OCI-LY1 (cell line): ENCODE measurements at regions not wholly inside any gene's neighbourhood (a gene's known extent, or its start where the extent isn't known, plus 50 kb on each side); places are given as distances from the start of the nearest gene placed in this dataset.

Experiments
- H2AFZ ChIP-seq: fragments of 200-600 bp; sonication (generic), shearing (Covaris generic); 2 replicates; pipeline ENCODE4 v1.6.0; 2014; ENCODE audit warnings: antibody characterized with exemption, mild to moderate bottlenecking, low read length
- H3F3A ChIP-seq: fragments of 200-600 bp; sonication (generic), shearing (Covaris generic); 2 replicates; pipeline ENCODE4 v1.6.0; 2014; ENCODE audit warnings: mild to moderate bottlenecking, antibody characterized with exemption, low read length, moderate library complexity; ENCODE audit not compliant: insufficient read depth
- H3K27ac ChIP-seq: fragments of 200-600 bp; sonication (generic); 2 replicates; pipeline ENCODE4 v1.5.1; 2014; ENCODE audit warnings: low read length, mixed run types, mild to moderate bottlenecking, low read depth; ENCODE audit not compliant: poor library complexity, severe bottlenecking
- H3K27me3 ChIP-seq: fragments of 200-600 bp; sonication (generic); 2 replicates; pipeline ENCODE4 v1.6.0; 2014; ENCODE audit warnings: antibody characterized with exemption, mild to moderate bottlenecking, low read length, moderate library complexity; ENCODE audit not compliant: insufficient read depth
- H3K36me3 ChIP-seq: fragments of 200-600 bp; sonication (generic); 2 replicates; pipeline ENCODE4 v1.6.1; 2014; ENCODE audit warnings: mild to moderate bottlenecking, antibody characterized with exemption, low read length, moderate library complexity, mixed read lengths; ENCODE audit not compliant: insufficient read depth
- H3K4me1 ChIP-seq: fragments of 200-600 bp; sonication (generic); 2 replicates; pipeline ENCODE4 v1.5.1; 2014; ENCODE audit warnings: mild to moderate bottlenecking, low read length, moderate library complexity; ENCODE audit not compliant: insufficient read depth, severe bottlenecking
- H3K4me2 ChIP-seq: fragments of 200-600 bp; sonication (generic), shearing (Covaris generic); 2 replicates; pipeline ENCODE4 v1.6.1; 2014; ENCODE audit warnings: low read length
- H3K4me3 ChIP-seq: fragments of 200-600 bp; sonication (generic); 2 replicates; pipeline ENCODE4 v1.5.1; 2014; ENCODE audit warnings: low read length, low read depth, mild to moderate bottlenecking, mixed read lengths; ENCODE audit not compliant: poor library complexity, severe bottlenecking
- H3K79me2 ChIP-seq: fragments of 200-600 bp; shearing (Covaris generic); 2 replicates; pipeline ENCODE4 v1.6.1; 2016; ENCODE audit warnings: mixed run types, low read length, mixed read lengths; ENCODE audit not compliant: insufficient read depth
- H3K9ac ChIP-seq: fragments of 200-600 bp; sonication (generic), shearing (Covaris generic); 2 replicates; pipeline ENCODE4 v1.6.1; 2014; ENCODE audit warnings: mild to moderate bottlenecking, low read length, mixed read lengths
- H3K9me2 ChIP-seq: fragments of 200-600 bp; sonication (generic), shearing (Covaris generic); 2 replicates; pipeline ENCODE4 v1.6.1; 2014; ENCODE audit warnings: low read depth, mild to moderate bottlenecking, low read length, mixed read lengths
- H3K9me3 ChIP-seq: fragments of 200-600 bp; shearing (Covaris generic); 2 replicates; pipeline ENCODE4 v1.6.1; 2014; ENCODE audit warnings: low read length, mixed read lengths
- H4K20me1 ChIP-seq: fragments of 200-600 bp; sonication (generic), shearing (Covaris generic); 2 replicates; pipeline ENCODE4 v1.6.0; 2016; ENCODE audit warnings: mild to moderate bottlenecking, low read length; ENCODE audit not compliant: insufficient read depth
- EZH2 ChIP-seq: fragments of 200-600 bp; sonication (generic), shearing (Covaris generic); IDR thresholded peaks from 2 replicates; pipeline ENCODE4 v1.8.0; 2017; ENCODE audit warnings: borderline replicate concordance, mixed run types, mild to moderate bottlenecking, antibody characterized with exemption, low read length, moderate library complexity, mixed read lengths
- TF ChIP-seq, protein P1 (sequence below): fragments of 200-600 bp; sonication (generic), shearing (Covaris generic); IDR thresholded peaks from 2 replicates; pipeline ENCODE4 v1.5.1; 2017; ENCODE audit warnings: mild to moderate bottlenecking, antibody characterized with exemption, low read length, moderate library complexity, mixed read lengths

DNA sequence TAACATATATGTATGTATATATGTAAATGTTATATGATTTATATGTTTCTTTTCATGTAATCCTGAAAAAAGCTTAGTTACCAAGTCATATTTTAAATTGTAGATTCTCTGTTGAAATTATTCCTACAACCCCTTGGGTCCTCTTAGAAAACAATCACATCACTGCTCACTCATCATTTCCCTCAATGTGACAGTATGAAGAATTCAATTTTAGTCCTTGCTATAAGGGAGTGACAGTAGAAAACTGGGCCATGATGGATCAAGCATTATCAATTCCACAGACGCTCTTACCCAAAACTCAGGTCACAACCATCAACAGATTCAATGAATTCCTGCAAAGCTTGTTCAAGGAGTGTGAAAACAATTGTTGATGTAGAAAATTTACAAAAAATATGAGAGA lies 1389.5 kb upstream of the ACVR2A start:
- Histone ChIP-seq H3K27ac (no peak overlapping the region), H3K79me2 (no peaks in the 10 kb centered on the region), H4K20me1 (no peaks in the 10 kb centered on the region), H3F3A (no peaks in the 10 kb centered on the region), H3K4me3 (no peak overlapping the region), H3K9me2 (no peaks in the 10 kb centered on the region), H3K4me2 (no peak overlapping the region), H3K27me3 (no peaks in the 10 kb centered on the region), H3K4me1 (no peaks in the 10 kb centered on the region), H2AFZ (no peak overlapping the region), H3K9ac (no peak overlapping the region), H3K36me3 (no peaks in the 10 kb centered on the region), H3K9me3 (peaks cover 3% of the 10 kb centered on the region)
- TF ChIP-seq EZH2: no peak
- TF ChIP-seq, protein P1, sequence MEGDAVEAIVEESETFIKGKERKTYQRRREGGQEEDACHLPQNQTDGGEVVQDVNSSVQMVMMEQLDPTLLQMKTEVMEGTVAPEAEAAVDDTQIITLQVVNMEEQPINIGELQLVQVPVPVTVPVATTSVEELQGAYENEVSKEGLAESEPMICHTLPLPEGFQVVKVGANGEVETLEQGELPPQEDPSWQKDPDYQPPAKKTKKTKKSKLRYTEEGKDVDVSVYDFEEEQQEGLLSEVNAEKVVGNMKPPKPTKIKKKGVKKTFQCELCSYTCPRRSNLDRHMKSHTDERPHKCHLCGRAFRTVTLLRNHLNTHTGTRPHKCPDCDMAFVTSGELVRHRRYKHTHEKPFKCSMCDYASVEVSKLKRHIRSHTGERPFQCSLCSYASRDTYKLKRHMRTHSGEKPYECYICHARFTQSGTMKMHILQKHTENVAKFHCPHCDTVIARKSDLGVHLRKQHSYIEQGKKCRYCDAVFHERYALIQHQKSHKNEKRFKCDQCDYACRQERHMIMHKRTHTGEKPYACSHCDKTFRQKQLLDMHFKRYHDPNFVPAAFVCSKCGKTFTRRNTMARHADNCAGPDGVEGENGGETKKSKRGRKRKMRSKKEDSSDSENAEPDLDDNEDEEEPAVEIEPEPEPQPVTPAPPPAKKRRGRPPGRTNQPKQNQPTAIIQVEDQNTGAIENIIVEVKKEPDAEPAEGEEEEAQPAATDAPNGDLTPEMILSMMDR: no peak

DNA sequence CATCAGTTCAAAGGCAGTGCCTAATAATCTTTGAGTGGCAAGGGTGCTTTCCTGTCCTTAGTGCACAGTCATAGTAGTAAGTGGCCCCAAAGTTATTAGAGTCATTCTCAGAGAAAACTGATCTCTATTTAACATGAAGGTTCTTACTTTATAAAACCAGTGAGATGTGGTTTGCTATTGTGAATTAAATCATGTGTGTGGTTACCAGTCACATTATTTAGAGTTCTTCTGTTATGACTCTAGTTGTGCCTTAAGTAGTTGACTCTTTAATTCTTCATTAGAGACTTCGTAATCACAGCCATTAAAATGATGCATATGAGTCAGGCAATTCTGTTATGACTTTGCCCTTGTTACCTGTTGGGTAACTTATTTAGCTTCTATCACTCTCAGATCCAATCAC lies 1392.9 kb upstream of the ACVR2A start:
- Histone ChIP-seq H4K20me1 (no peaks in the 10 kb centered on the region), H3K4me1 (no peaks in the 10 kb centered on the region), H3K27me3 (no peaks in the 10 kb centered on the region), H2AFZ (no peak overlapping the region), H3K9me2 (no peaks in the 10 kb centered on the region), H3K9ac (no peak overlapping the region), H3K4me3 (no peak overlapping the region), H3K36me3 (no peaks in the 10 kb centered on the region), H3K9me3 (no peaks in the 10 kb centered on the region), H3K4me2 (no peak overlapping the region), H3F3A (no peaks in the 10 kb centered on the region), H3K79me2 (no peaks in the 10 kb centered on the region), H3K27ac (no peak overlapping the region)
- no peak for TF ChIP-seq EZH2

DNA sequence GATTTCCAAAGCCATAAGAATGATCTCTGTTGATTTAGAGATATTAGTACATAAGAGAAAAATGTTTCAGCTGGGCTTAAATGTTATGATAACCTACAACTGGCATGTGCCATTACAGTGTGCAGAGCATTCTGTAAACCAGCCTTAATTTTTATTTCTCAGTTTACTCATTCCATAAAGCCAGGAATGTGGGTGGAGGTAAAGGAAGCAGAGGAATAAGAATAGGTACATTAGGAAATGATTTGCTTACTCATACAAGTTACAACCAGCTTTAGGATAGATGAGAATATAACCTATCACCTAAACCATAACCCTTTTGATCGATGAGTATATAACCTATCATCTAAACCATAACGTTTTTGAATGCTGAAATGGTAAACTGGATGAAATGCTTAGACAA lies 1394.7 kb upstream of the ACVR2A start:
- TF ChIP-seq, protein P1: no peak
- no peak for TF ChIP-seq EZH2
- Histone ChIP-seq H3K4me2 (no peak overlapping the region), H3K9me2 (no peaks in the 10 kb centered on the region), H3K4me3 (no peak overlapping the region), H4K20me1 (no peaks in the 10 kb centered on the region), H3K9ac (no peak overlapping the region), H3F3A (no peaks in the 10 kb centered on the region), H3K27ac (no peak overlapping the region), H3K4me1 (no peaks in the 10 kb centered on the region), H3K27me3 (no peaks in the 10 kb centered on the region), H3K79me2 (no peaks in the 10 kb centered on the region), H3K36me3 (no peaks in the 10 kb centered on the region), H2AFZ (no peak overlapping the region), H3K9me3 (no peaks in the 10 kb centered on the region)

DNA sequence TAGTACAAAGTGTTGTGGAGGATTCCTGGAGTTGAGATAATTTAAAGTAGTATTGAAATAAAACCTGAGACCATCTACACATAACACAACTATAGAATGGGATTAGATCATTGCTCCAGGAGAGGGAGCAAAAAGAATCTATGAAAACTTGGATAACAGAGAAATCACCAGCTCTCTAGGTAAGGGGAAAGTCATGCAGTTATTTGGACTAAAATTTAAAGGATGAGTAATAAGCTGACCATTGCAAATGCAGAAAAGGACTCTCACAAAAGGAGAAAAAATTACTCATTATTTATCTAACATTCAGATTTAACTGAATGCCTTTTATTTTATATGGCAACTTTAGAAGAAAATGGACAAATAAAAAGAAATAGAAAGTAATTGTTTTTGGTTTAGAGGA lies 1399.8 kb upstream of the ACVR2A start:
- Histone ChIP-seq H3K9ac (no peak overlapping the region), H3K79me2 (no peaks in the 10 kb centered on the region), H3K4me1 (no peaks in the 10 kb centered on the region), H3K4me2 (no peak overlapping the region), H3F3A (no peaks in the 10 kb centered on the region), H2AFZ (no peak overlapping the region), H3K27me3 (no peaks in the 10 kb centered on the region), H3K36me3 (no peaks in the 10 kb centered on the region), H3K9me3 (no peaks in the 10 kb centered on the region), H4K20me1 (no peaks in the 10 kb centered on the region), H3K27ac (no peak overlapping the region), H3K9me2 (no peaks in the 10 kb centered on the region), H3K4me3 (no peak overlapping the region)
- TF ChIP-seq EZH2: no peak
- TF ChIP-seq, protein P1: no peak
